Stomach smooth muscle (tissue), 2 donors: ENCODE measurements at regions not wholly inside any gene's neighbourhood (a gene's known extent, or its start where the extent isn't known, plus 50 kb on each side); places are given as distances from the start of the nearest gene placed in this dataset.

Experiments used
- H3K27ac ChIP-seq: one replicate; pipeline ENCODE4 v1.7.0; 2013; ENCODE audit warnings: mild to moderate bottlenecking, low read length, inconsistent platforms
- H3K27me3 ChIP-seq, 2 donors: one replicate each; pipeline ENCODE4 v1.7.0; 2013; ENCODE audit warnings: low read length in 2 of 2; ENCODE audit not compliant: insufficient read depth in 2 of 2, control insufficient read depth in 1 of 2
- H3K36me3 ChIP-seq, 2 donors: one replicate each; pipeline ENCODE4 v1.7.0; 2013; ENCODE audit warnings: low read length in 2 of 2; ENCODE audit not compliant: control insufficient read depth in 2 of 2, insufficient read depth in 2 of 2
- H3K4me1 ChIP-seq: one replicate; pipeline ENCODE4 v1.7.0; 2013; ENCODE audit warnings: low read length; ENCODE audit not compliant: control insufficient read depth, insufficient read depth
- H3K4me3 ChIP-seq, 2 donors: one replicate each; pipeline ENCODE4 v1.7.0; 2013; ENCODE audit warnings: low read length in 2 of 2
- H3K9ac ChIP-seq, 2 donors: one replicate each; pipeline ENCODE4 v1.7.0; 2013; ENCODE audit warnings: low read length in 2 of 2, mild to moderate bottlenecking in 1 of 2
- H3K9me3 ChIP-seq, 2 donors: one replicate each; pipeline ENCODE4 v1.7.0; 2013; ENCODE audit warnings: low read length in 2 of 2; ENCODE audit not compliant: control insufficient read depth in 2 of 2
- donor health status: healthy.
- donor health status: Pancreatic carcinoma.

- Histone ChIP-seq H3K9me3 (no peaks in the 10 kb centered on the region), H3K27ac (no peak overlapping the region), H3K36me3 (no peaks in the 10 kb centered on the region), H3K4me1 (no peaks in the 10 kb centered on the region), H3K27me3 (no peaks in the 10 kb centered on the region), H3K4me3 (no peak overlapping the region), H3K9ac (no peak overlapping the region)
These were observed 187.8 kb upstream of the NUDT6 start for GRCh38 chr4:123110147-123110546.

- H3K4me3 ChIP-seq: no peak overlapping the region
- no peaks in the 10 kb centered on the region for H3K36me3 ChIP-seq
- H3K9ac ChIP-seq: no peak overlapping the region
- H3K27me3 ChIP-seq: no peaks in the 10 kb centered on the region
- no peak overlapping the region for H3K27ac ChIP-seq
- H3K9me3 ChIP-seq: no peaks in the 10 kb centered on the region
- H3K4me1 ChIP-seq: no peaks in the 10 kb centered on the region
These were observed 188.3 kb upstream of the NUDT6 start for GRCh38 chr4:123110685-123111084.

GRCh38 chr4:123113155-123113554, 190.8 kb upstream of the NUDT6 start:
- Histone ChIP-seq H3K27me3 (no peaks in the 10 kb centered on the region), H3K36me3 (no peaks in the 10 kb centered on the region), H3K4me3 (peak overlapping the region in 1 of 2 donors; percentile 1), H3K9ac (peak overlapping the region in 1 of 2 donors; percentile 24), H3K27ac (no peak overlapping the region), H3K4me1 (no peaks in the 10 kb centered on the region), H3K9me3 (no peaks in the 10 kb centered on the region)

- Histone ChIP-seq H3K4me3 (no peak overlapping the region), H3K9me3 (no peaks in the 10 kb centered on the region), H3K36me3 (no peaks in the 10 kb centered on the region), H3K27me3 (no peaks in the 10 kb centered on the region), H3K4me1 (no peaks in the 10 kb centered on the region), H3K9ac (no peak overlapping the region), H3K27ac (no peak overlapping the region)
These were observed 191.9 kb upstream of the NUDT6 start for GRCh38 chr4:123114084-123114914.

- H3K27ac ChIP-seq: no peak overlapping the region
- no peak overlapping the region for H3K4me3 ChIP-seq
- H3K36me3 ChIP-seq: no peaks in the 10 kb centered on the region
- no peaks in the 10 kb centered on the region for H3K27me3 ChIP-seq
- H3K4me1 ChIP-seq: no peaks in the 10 kb centered on the region
- no peak overlapping the region for H3K9ac ChIP-seq
- H3K9me3 ChIP-seq: no peaks in the 10 kb centered on the region
These were observed 192.7 kb upstream of the NUDT6 start for GRCh38 chr4:123114915-123115756.

GRCh38 chr4:123116412-123116811, 194.0 kb upstream of the NUDT6 start:
- no peaks in the 10 kb centered on the region for H3K9me3 ChIP-seq
- no peaks in the 10 kb centered on the region for H3K27me3 ChIP-seq
- H3K27ac ChIP-seq: no peak overlapping the region
- no peaks in the 10 kb centered on the region for H3K36me3 ChIP-seq
- no peak overlapping the region for H3K9ac ChIP-seq
- no peaks in the 10 kb centered on the region for H3K4me1 ChIP-seq
- no peak overlapping the region for H3K4me3 ChIP-seq

- H3K4me1 ChIP-seq: no peaks in the 10 kb centered on the region
- H3K9ac ChIP-seq: no peak overlapping the region
- no peaks in the 10 kb centered on the region for H3K27me3 ChIP-seq
- no peak overlapping the region for H3K4me3 ChIP-seq
- no peak overlapping the region for H3K27ac ChIP-seq
- H3K9me3 ChIP-seq: no peaks in the 10 kb centered on the region
- no peaks in the 10 kb centered on the region for H3K36me3 ChIP-seq
These were observed 198.1 kb upstream of the NUDT6 start for GRCh38 chr4:123120473-123120872.

- Histone ChIP-seq H3K9ac (no peak overlapping the region), H3K4me1 (no peaks in the 10 kb centered on the region), H3K4me3 (no peak overlapping the region), H3K27me3 (no peaks in the 10 kb centered on the region), H3K27ac (no peak overlapping the region), H3K36me3 (no peaks in the 10 kb centered on the region), H3K9me3 (no peaks in the 10 kb centered on the region)
These were observed 199.0 kb upstream of the NUDT6 start for GRCh38 chr4:123121241-123121907.

- no peaks in the 10 kb centered on the region for H3K9me3 ChIP-seq
- no peaks in the 10 kb centered on the region for H3K36me3 ChIP-seq
- H3K27me3 ChIP-seq: no peaks in the 10 kb centered on the region
- H3K4me1 ChIP-seq: no peaks in the 10 kb centered on the region
- no peak overlapping the region for H3K9ac ChIP-seq
- H3K27ac ChIP-seq: no peak overlapping the region
- H3K4me3 ChIP-seq: no peak overlapping the region
These were observed 203.1 kb upstream of the NUDT6 start for GRCh38 chr4:123125477-123125876.

GRCh38 chr4:123127218-123127617, 204.8 kb upstream of the NUDT6 start:
- Histone ChIP-seq H3K27ac (no peak overlapping the region), H3K9me3 (no peaks in the 10 kb centered on the region), H3K4me1 (no peaks in the 10 kb centered on the region), H3K27me3 (no peaks in the 10 kb centered on the region), H3K9ac (no peak overlapping the region), H3K4me3 (no peak overlapping the region), H3K36me3 (no peaks in the 10 kb centered on the region)
